Transverse colon (tissue), 4 donors: ENCODE measurements at regions not wholly inside any gene's neighbourhood (a gene's known extent, or its start where the extent isn't known, plus 50 kb on each side); places are given as distances from the start of the nearest gene placed in this dataset.

Experiments
- DNase-seq: peaks from one replicate; pipeline ENCODE4 v3.0.0-alpha.2; 2019
- H3K27ac ChIP-seq, 4 donors: fragments of 200-600 bp; sonication (generic); 2 replicates each; pipeline ENCODE4 v1.5.1; 2016 to 2018; ENCODE audit warnings: inconsistent platforms in 4 of 4
- H3K27me3 ChIP-seq: fragments of 200-600 bp; sonication (generic); 2 replicates; pipeline ENCODE4 v1.5.1; 2017; ENCODE audit warnings: inconsistent platforms
- H3K36me3 ChIP-seq, 4 donors: fragments of 200-600 bp; sonication (generic); 2 replicates each; pipeline ENCODE4 v1.5.1; 2017 to 2019; ENCODE audit warnings: inconsistent platforms in 4 of 4
- H3K4me1 ChIP-seq, 4 donors: fragments of 200-600 bp; sonication (generic); 2 replicates each; pipeline ENCODE4 v1.5.1; 2017 to 2020; ENCODE audit warnings: inconsistent platforms in 4 of 4
- H3K4me3 ChIP-seq, 4 donors: fragments of 200-600 bp; sonication (generic); 1 replicate in 1 of 4; 2 replicates in 3 of 4; pipeline versions ENCODE4 v1.5.1 to v1.6.1; 2017 to 2019; ENCODE audit warnings: inconsistent platforms in 4 of 4
- H3K9me3 ChIP-seq, 2 donors: fragments of 200-600 bp; sonication (generic); 2 replicates each; pipeline ENCODE4 v1.5.1; 2017 to 2019; ENCODE audit warnings: inconsistent platforms in 2 of 2
- EP300 ChIP-seq: sonication (generic); formaldehyde crosslinking; IDR thresholded peaks from one replicate; pipeline ENCODE4 v1.6.1; 2017; ENCODE audit warnings: antibody characterized with exemption, low read depth
- POLR2A ChIP-seq: fragments of 450-650 bp; IDR thresholded peaks from one replicate; pipeline ENCODE4 v1.6.1; 2016; ENCODE audit warnings: antibody characterized with exemption, mild to moderate bottlenecking, moderate library complexity
- POLR2AphosphoS5 ChIP-seq, 3 donors: sonication (generic); formaldehyde crosslinking; IDR thresholded peaks; one replicate each; pipeline ENCODE4 v1.6.1; 2016; ENCODE audit warnings: antibody characterized with exemption in 3 of 3
- WGBS, 2 donors: methylation state at CpG; one replicate each; pipeline ENCODE4 v1.1.5; 2018; ENCODE audit warnings: low coverage in 1 of 2; 5-methylcytosine and 5-hydroxymethylcytosine counted together
- in situ Hi-C, 4 donors: fragments of 200-750 bp; cut with MboI; loops; one replicate each; pipeline versions ENCODE4 v1.15.0 to v1.15.1; 2017; ENCODE audit warnings: low sequenced_read_pairs in 3 of 4, low pct_ligation_motif_present in 1 of 4, low pct_unique_long_range_greater_than_20kb in 1 of 4
- intact Hi-C: fragments of 100-400 bp; cut with DNase I; formaldehyde crosslinking; loops from one replicate; pipeline ENCODE4 v1.15.1; 2023; ENCODE audit warnings: low total_unique reads
- TF ChIP-seq, protein P1 (sequence below), 5 experiments: fragments of 200-600 bp in 3 of 5; fragments of 450-650 bp in 2 of 5; sonication (generic) in 3 of 5; IDR thresholded peaks; 1 replicate in 2 of 5; 2 replicates in 3 of 5; pipeline ENCODE4 v1.5.1; 2016 to 2017; ENCODE audit warnings: antibody characterized with exemption in 5 of 5, inconsistent platforms in 3 of 5, mild to moderate bottlenecking in 2 of 5, moderate library complexity in 1 of 5

DNA sequence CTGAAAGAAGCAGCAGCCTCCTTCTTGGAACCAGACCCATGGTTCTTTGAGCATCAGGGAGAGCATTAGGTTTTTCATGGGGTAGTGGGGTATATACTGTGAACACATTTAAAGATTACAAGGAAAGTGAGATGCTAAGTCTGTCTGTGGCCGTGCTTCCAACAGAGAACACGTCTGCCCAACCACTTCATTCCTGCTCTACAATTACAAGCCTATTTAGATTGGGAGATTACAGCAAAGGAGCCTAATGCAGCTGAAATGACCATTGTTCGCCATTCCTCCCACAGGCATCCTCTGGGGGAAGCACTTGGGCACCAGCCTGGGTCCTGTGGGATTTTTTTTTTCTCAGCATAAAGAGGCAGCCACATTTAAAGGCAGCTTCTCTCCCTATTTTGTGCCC, 536.4 kb downstream of the XPNPEP1 start:
- H3K4me1 ChIP-seq = no peaks in the 10 kb centered on the region
- H3K4me3 ChIP-seq = no peak overlapping the region
- no peaks in the 10 kb centered on the region for H3K27me3 ChIP-seq
- 51 to 80% methylated on average over 2 to 3 of the region's 3 CpGs for WGBS, 2 donors
- DNase-seq = no peak
- intact Hi-C loops = no loop called here
- TF ChIP-seq POLR2AphosphoS5 (IDR thresholded peaks at IDR 0.05) (no peak), EP300 (no peak), POLR2A (no peak)
- TF ChIP-seq, protein P1, sequence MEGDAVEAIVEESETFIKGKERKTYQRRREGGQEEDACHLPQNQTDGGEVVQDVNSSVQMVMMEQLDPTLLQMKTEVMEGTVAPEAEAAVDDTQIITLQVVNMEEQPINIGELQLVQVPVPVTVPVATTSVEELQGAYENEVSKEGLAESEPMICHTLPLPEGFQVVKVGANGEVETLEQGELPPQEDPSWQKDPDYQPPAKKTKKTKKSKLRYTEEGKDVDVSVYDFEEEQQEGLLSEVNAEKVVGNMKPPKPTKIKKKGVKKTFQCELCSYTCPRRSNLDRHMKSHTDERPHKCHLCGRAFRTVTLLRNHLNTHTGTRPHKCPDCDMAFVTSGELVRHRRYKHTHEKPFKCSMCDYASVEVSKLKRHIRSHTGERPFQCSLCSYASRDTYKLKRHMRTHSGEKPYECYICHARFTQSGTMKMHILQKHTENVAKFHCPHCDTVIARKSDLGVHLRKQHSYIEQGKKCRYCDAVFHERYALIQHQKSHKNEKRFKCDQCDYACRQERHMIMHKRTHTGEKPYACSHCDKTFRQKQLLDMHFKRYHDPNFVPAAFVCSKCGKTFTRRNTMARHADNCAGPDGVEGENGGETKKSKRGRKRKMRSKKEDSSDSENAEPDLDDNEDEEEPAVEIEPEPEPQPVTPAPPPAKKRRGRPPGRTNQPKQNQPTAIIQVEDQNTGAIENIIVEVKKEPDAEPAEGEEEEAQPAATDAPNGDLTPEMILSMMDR (IDR thresholded peaks at IDR 0.05) = no peak
- no peaks in the 10 kb centered on the region for H3K36me3 ChIP-seq
- H3K27ac ChIP-seq = no peak overlapping the region
- H3K9me3 ChIP-seq = no peaks in the 10 kb centered on the region
- in situ Hi-C loops = no loop called here

GRCh38 chr10:109386101-109386500, 537.2 kb downstream of the XPNPEP1 start:
- intact Hi-C loops (no loop called here), in situ Hi-C loops (no loop called here)
- no peak overlapping the region for H3K27ac ChIP-seq
- no peak overlapping the region for H3K4me3 ChIP-seq
- no peaks in the 10 kb centered on the region for H3K36me3 ChIP-seq
- no peaks in the 10 kb centered on the region for H3K4me1 ChIP-seq
- 89% methylated on average over 1 of the region's 1 CpG; no CpG with 5 or more reads in 1 of the 2 donors for WGBS, 2 donors
- no peaks in the 10 kb centered on the region for H3K9me3 ChIP-seq
- TF ChIP-seq, protein P1 (IDR thresholded peaks at IDR 0.05) = no peak
- TF ChIP-seq POLR2AphosphoS5 (IDR thresholded peaks at IDR 0.05) (no peak), EP300 (no peak), POLR2A (no peak)
- DNase-seq = no peak
- H3K27me3 ChIP-seq = no peaks in the 10 kb centered on the region

DNA sequence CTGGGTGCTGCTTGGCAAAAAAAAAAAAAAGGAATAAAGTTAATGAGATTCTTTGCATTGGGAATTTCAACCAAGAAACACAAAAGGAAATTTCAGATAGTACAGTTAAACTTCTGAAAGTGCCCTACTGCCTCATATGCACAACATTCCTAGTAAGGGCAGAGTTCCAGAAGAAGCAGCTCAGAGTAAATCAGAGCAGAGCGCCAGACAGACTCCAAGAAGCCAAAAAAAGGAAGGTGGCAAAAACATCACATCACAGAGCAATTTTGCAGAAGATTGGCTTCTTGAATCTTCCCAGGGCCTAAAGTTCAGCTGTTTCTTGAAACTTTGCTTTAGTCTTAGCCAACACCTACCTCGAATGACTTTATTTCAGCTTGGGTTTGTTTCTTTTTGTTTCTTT, 544.1 kb downstream of the XPNPEP1 start:
- no peaks in the 10 kb centered on the region for H3K9me3 ChIP-seq
- no peak for DNase-seq
- H3K4me1 ChIP-seq = no peaks in the 10 kb centered on the region
- H3K27me3 ChIP-seq = no peaks in the 10 kb centered on the region
- no peaks in the 10 kb centered on the region for H3K36me3 ChIP-seq
- TF ChIP-seq, protein P1 (IDR thresholded peaks at IDR 0.05) = no peak
- TF ChIP-seq POLR2AphosphoS5 (IDR thresholded peaks at IDR 0.05) = no peak
- TF ChIP-seq EP300 = no peak
- no peak for TF ChIP-seq POLR2A
- peak overlapping the region in 2 of 4 donors; percentile 20 to 34 for H3K27ac ChIP-seq
- WGBS, 2 donors = 53 to 61% methylated on average over 2 of the region's 2 CpGs
- intact Hi-C loops (no loop called here), in situ Hi-C loops (no loop called here)
- H3K4me3 ChIP-seq = no peak overlapping the region

GRCh38 chr10:109374215-109374614, 549.1 kb downstream of the XPNPEP1 start:
- TF ChIP-seq, protein P1 (IDR thresholded peaks at IDR 0.05) = no peak
- no peak for TF ChIP-seq EP300
- no peak for TF ChIP-seq POLR2AphosphoS5 (IDR thresholded peaks at IDR 0.05)
- no peak for TF ChIP-seq POLR2A
- intact Hi-C loops (no loop called here), in situ Hi-C loops (no loop called here)
- DNase-seq = no peak
- Histone ChIP-seq H3K27ac (no peak overlapping the region), H3K4me3 (no peak overlapping the region), H3K9me3 (peaks cover 0 to 5% of the 10 kb centered on the region in 2 donors), H3K27me3 (no peaks in the 10 kb centered on the region), H3K36me3 (no peaks in the 10 kb centered on the region), H3K4me1 (no peaks in the 10 kb centered on the region)
- 75% methylated on average over 1 of the region's 1 CpG for whole genome bisulfite sequencing, 2 donors
